CD14-positive monocyte (primary cell): ENCODE measurements at regions not wholly inside any gene's neighbourhood (a gene's known extent, or its start where the extent isn't known, plus 50 kb on each side); places are given as distances from the start of the nearest gene placed in this dataset.

Source experiments
- DNase-seq, 3 donors: peaks; one replicate each; pipeline ENCODE4 v3.0.0-alpha.2; 2011 to 2022
- H2AFZ ChIP-seq: 2 replicates; pipeline ENCODE4 v1.6.0; 2012; ENCODE audit warnings: mild to moderate bottlenecking, low read depth, low read length, inconsistent platforms; ENCODE audit not compliant: insufficient read depth, poor library complexity, severe bottlenecking
- H3K27ac ChIP-seq, 2 donors: 1 replicate in 1 of 2; 2 replicates in 1 of 2; pipeline ENCODE4 v1.5.1; 2012 to 2013; ENCODE audit warnings: low read length in 2 of 2, control low read depth in 1 of 2, inconsistent platforms in 1 of 2, low read depth in 1 of 2, mild to moderate bottlenecking in 1 of 2
- H3K27me3 ChIP-seq, 2 donors: one replicate each; pipeline versions ENCODE4 v1.6.0 to v1.6.1; 2011 to 2013; ENCODE audit warnings: low read length in 2 of 2; ENCODE audit not compliant: control insufficient read depth in 2 of 2, insufficient read depth in 2 of 2
- H3K36me3 ChIP-seq, 2 donors: replicated peaks in 1 of 2; 1 replicate in 1 of 2; 2 replicates in 1 of 2; pipeline versions ENCODE4 v1.5.1 to v1.6.1; 2012 to 2013; ENCODE audit warnings: low read length in 2 of 2, control low read depth in 1 of 2, inconsistent platforms in 1 of 2, mild to moderate bottlenecking in 1 of 2; ENCODE audit not compliant: insufficient read depth in 2 of 2, control insufficient read depth in 1 of 2
- H3K4me1 ChIP-seq, 2 donors: 1 replicate in 1 of 2; 2 replicates in 1 of 2; pipeline versions ENCODE4 v1.5.1 to v1.6.1; 2012 to 2013; ENCODE audit warnings: low read length in 2 of 2, control low read depth in 1 of 2, inconsistent platforms in 1 of 2, mild to moderate bottlenecking in 1 of 2, moderate library complexity in 1 of 2; ENCODE audit not compliant: insufficient read depth in 2 of 2, control insufficient read depth in 1 of 2
- H3K4me2 ChIP-seq: replicated peaks from 2 replicates; pipeline ENCODE3; 2012; ENCODE audit warnings: low read length, moderate library complexity, mild to moderate bottlenecking; ENCODE audit not compliant: poor library complexity, severe bottlenecking; ENCODE audit errors: extremely low read depth
- H3K4me3 ChIP-seq, 3 experiments: fragments of 200-600 bp in 1 of 3; sonication (generic) in 1 of 3; replicated peaks in 1 of 3; 1 replicate in 2 of 3; 2 replicates in 1 of 3; pipeline ENCODE4 v1.5.1; 2011 to 2013; ENCODE audit warnings: low read length in 3 of 3, mild to moderate bottlenecking in 3 of 3, control low read depth in 2 of 3, low read depth in 2 of 3, inconsistent platforms in 1 of 3, moderate library complexity in 1 of 3
- H3K79me2 ChIP-seq: 2 replicates; pipeline ENCODE4 v1.6.0; 2012; ENCODE audit warnings: mild to moderate bottlenecking, control low read depth, inconsistent platforms, low read length, moderate library complexity; ENCODE audit not compliant: insufficient read depth
- H3K9ac ChIP-seq: 2 replicates; pipeline ENCODE4 v1.6.0; 2017; ENCODE audit warnings: low read length, mild to moderate bottlenecking; ENCODE audit not compliant: insufficient read depth, poor library complexity, severe bottlenecking
- H3K9me3 ChIP-seq, 2 donors: replicated peaks in 1 of 2; 1 replicate in 1 of 2; 2 replicates in 1 of 2; pipeline versions ENCODE4 v1.5.1 to v1.6.1; 2012 to 2013; ENCODE audit warnings: low read length in 2 of 2, control low read depth in 1 of 2; ENCODE audit not compliant: control insufficient read depth in 1 of 2, insufficient read depth in 1 of 2
- H4K20me1 ChIP-seq: 2 replicates; pipeline ENCODE4 v1.6.0; 2012; ENCODE audit warnings: mild to moderate bottlenecking, low read length, control low read depth, moderate library complexity; ENCODE audit not compliant: insufficient read depth
- H3K27ac Mint-ChIP-seq, 7 donors: one replicate each; pipeline ENCODE4 v1.8.0; 2020; ENCODE audit warnings: mild to moderate bottlenecking in 7 of 7, mixed read lengths in 7 of 7, moderate library complexity in 6 of 7, inconsistent platforms in 2 of 7
- H3K27me3 Mint-ChIP-seq, 3 donors: one replicate each; pipeline ENCODE4 v1.8.0; 2021 to 2022; ENCODE audit warnings: low read depth in 3 of 3, mild to moderate bottlenecking in 3 of 3, mixed read lengths in 3 of 3, moderate library complexity in 3 of 3, inconsistent platforms in 1 of 3
- H3K36me3 Mint-ChIP-seq, 2 donors: one replicate each; pipeline ENCODE4 v1.8.0; 2020; ENCODE audit warnings: mixed read lengths in 2 of 2, inconsistent platforms in 1 of 2, mild to moderate bottlenecking in 1 of 2
- H3K4me1 Mint-ChIP-seq: one replicate; pipeline ENCODE4 v1.8.0; 2020; ENCODE audit warnings: mild to moderate bottlenecking, mixed read lengths
- H3K4me3 Mint-ChIP-seq, 2 donors: one replicate each; pipeline ENCODE4 v1.8.0; 2020; ENCODE audit warnings: mild to moderate bottlenecking in 2 of 2, mixed read lengths in 2 of 2, moderate library complexity in 1 of 2
- H3K9me3 Mint-ChIP-seq, 7 donors: one replicate each; pipeline ENCODE4 v1.8.0; 2020 to 2022; ENCODE audit warnings: mixed read lengths in 7 of 7, mild to moderate bottlenecking in 6 of 7, moderate library complexity in 6 of 7, inconsistent platforms in 2 of 7
- CTCF ChIP-seq: fragments of 200-600 bp; IDR thresholded peaks from one replicate; pipeline ENCODE4 v1.8.0; 2022; ENCODE audit warnings: antibody characterized with exemption, mild to moderate bottlenecking
- whole genome bisulfite sequencing: methylation state at CpG from one replicate; pipeline ENCODE4 v1.1.5; 2013; ENCODE audit warnings: missing lambda C conversion rate; ENCODE audit not compliant: insufficient coverage; 5-methylcytosine and 5-hydroxymethylcytosine counted together
- intact Hi-C, 2 donors: fragments of 100-400 bp; cut with micrococcal nuclease; formaldehyde crosslinking; loops; one replicate each; pipeline versions ENCODE4 v1.15.0 to v1.15.1; 2023

- no peak overlapping the region for H3K4me3 ChIP-seq
- Mint-ChIP-seq H3K27me3 (no peaks in the 10 kb centered on the region), H3K4me3 (no peak overlapping the region), H3K9me3 (peaks cover 0 to 5% (median 0%) of the 10 kb centered on the region in 7 donors), H3K4me1 (no peaks in the 10 kb centered on the region), H3K27ac (no peak overlapping the region), H3K36me3 (no peaks in the 10 kb centered on the region)
- no peak overlapping the region for H3K27ac ChIP-seq
- H2AFZ ChIP-seq, result no peak overlapping the region
- no peaks in the 10 kb centered on the region for H3K36me3 ChIP-seq
- TF ChIP-seq CTCF, result no peak
- no peaks in the 10 kb centered on the region for H3K27me3 ChIP-seq
- H3K9ac ChIP-seq, result no peak overlapping the region
- intact Hi-C loops, result no loop called here
- no peak for DNase-seq
- no CpG with 5 or more reads among the region's 2 CpGs for WGBS
- H4K20me1 ChIP-seq, result no peaks in the 10 kb centered on the region
- H3K4me2 ChIP-seq, result no peak overlapping the region
- no peaks in the 10 kb centered on the region for H3K9me3 ChIP-seq
- H3K4me1 ChIP-seq, result no peaks in the 10 kb centered on the region
- H3K79me2 ChIP-seq, result no peaks in the 10 kb centered on the region
Observed at GRCh38 chrX:138240266-138240665, 471.3 kb downstream of the FGF13 start.

- no CpG with 5 or more reads among the region's 3 CpGs for WGBS
- Histone ChIP-seq H3K27ac (no peak overlapping the region), H3K4me2 (no peak overlapping the region)
Observed at GRCh38 chrX:138254001-138254400, 457.5 kb downstream of the FGF13 start.

More at GRCh38 chrX:138254001-138254400, 457.5 kb downstream of the FGF13 start:
- H3K27me3 Mint-ChIP-seq, result no peaks in the 10 kb centered on the region
- Histone ChIP-seq H3K4me1 (no peaks in the 10 kb centered on the region), H3K79me2 (no peaks in the 10 kb centered on the region), H3K4me3 (no peak overlapping the region), H3K9ac (no peak overlapping the region), H3K36me3 (no peaks in the 10 kb centered on the region), H4K20me1 (no peaks in the 10 kb centered on the region), H3K27me3 (no peaks in the 10 kb centered on the region), H3K9me3 (no peaks in the 10 kb centered on the region), H2AFZ (no peak overlapping the region)
- H3K4me1 Mint-ChIP-seq, result no peaks in the 10 kb centered on the region
- no peaks in the 10 kb centered on the region for H3K36me3 Mint-ChIP-seq
- intact Hi-C loops, result no loop called here
- no peak for DNase-seq
- peaks cover 0 to 4% (median 1%) of the 10 kb centered on the region in 7 donors for H3K9me3 Mint-ChIP-seq
- no peak for TF ChIP-seq CTCF
- no peak overlapping the region for H3K4me3 Mint-ChIP-seq
- H3K27ac Mint-ChIP-seq, result no peak overlapping the region
